ENCODE measurements at regions not wholly inside any gene's neighbourhood (a gene's known extent, or its start where the extent isn't known, plus 50 kb on each side); places are given as distances from the start of the nearest gene placed in this dataset.
"Not testable (repeated sequence)": the region's sequence is repeated elsewhere in the genome, so short reads cannot be mapped to it uniquely, and the experiment has no call there.

GRCh38 chr4:115969756-115970155 is 856.3 kb upstream of the NDST4 start:
- DNase-seq, result no peak
- Mint-ChIP-seq H3K27me3 (no peaks in the 10 kb centered on the region), H3K4me1 (no peaks in the 10 kb centered on the region), H3K9me3 (peaks cover 0 to 1% (median 0%) of the 10 kb centered on the region in 8 donors), H3K4me3 (no peak overlapping the region), H3K27ac (no peak overlapping the region), H3K36me3 (no peaks in the 10 kb centered on the region)
- ChIA-PET CTCF (ENCODE audit: partially characterized antibody) (no interaction called here), POLR2A (ENCODE audit: partially characterized antibody) (no interaction called here)
- Histone ChIP-seq H3K4me1 (ENCODE audit: insufficient read depth, low read length) (no peaks in the 10 kb centered on the region), H3K36me3 (ENCODE audit: insufficient read depth, low read length) (no peaks in the 10 kb centered on the region), H3K4me3 (ENCODE audit: low read length in 2 of 2) (no peak overlapping the region), H3K9me3 (ENCODE audit: control insufficient read depth in 1 of 2, low read length in 2 of 2) (no peaks in the 10 kb centered on the region), H3K27me3 (ENCODE audit: insufficient read depth, low read length) (no peaks in the 10 kb centered on the region), H3K27ac (ENCODE audit: low read depth, low read length) (no peak overlapping the region)
- intact Hi-C loops (cut with micrococcal nuclease), result no loop called here

GRCh38 chr4:115965588-115965987 is 852.2 kb upstream of the NDST4 start:
- no peak overlapping the region for H3K4me3 ChIP-seq (ENCODE audit: low read length in 2 of 2)
- H3K9me3 ChIP-seq (ENCODE audit: control insufficient read depth in 1 of 2, low read length in 2 of 2), result no peaks in the 10 kb centered on the region
- H3K36me3 ChIP-seq (ENCODE audit: insufficient read depth, low read length), result no peaks in the 10 kb centered on the region
- H3K9me3 Mint-ChIP-seq, result peaks cover 0 to 3% (median 0%) of the 10 kb centered on the region in 8 donors
- DNase-seq, result no peak
- no peak overlapping the region for H3K27ac Mint-ChIP-seq
- H3K27ac ChIP-seq (ENCODE audit: low read depth, low read length), result no peak overlapping the region
- CTCF ChIA-PET (ENCODE audit: partially characterized antibody), result no interaction called here
- H3K4me1 ChIP-seq (ENCODE audit: insufficient read depth, low read length), result no peaks in the 10 kb centered on the region
- no peak overlapping the region for H3K4me3 Mint-ChIP-seq
- intact Hi-C loops (cut with micrococcal nuclease), result no loop called here
- no peaks in the 10 kb centered on the region for H3K4me1 Mint-ChIP-seq
- H3K27me3 Mint-ChIP-seq, result no peaks in the 10 kb centered on the region
- H3K27me3 ChIP-seq (ENCODE audit: insufficient read depth, low read length), result no peaks in the 10 kb centered on the region
- H3K36me3 Mint-ChIP-seq, result no peaks in the 10 kb centered on the region
- POLR2A ChIA-PET (ENCODE audit: partially characterized antibody), result no interaction called here

GRCh38 chr4:115956054-115956796 is 842.8 kb upstream of the NDST4 start:
- H3K27ac ChIP-seq (ENCODE audit: low read depth, low read length); H3K27me3 ChIP-seq (ENCODE audit: insufficient read depth, low read length); DNase-seq; POLR2A ChIA-PET (ENCODE audit: partially characterized antibody); H3K36me3 ChIP-seq (ENCODE audit: insufficient read depth, low read length); H3K4me3 ChIP-seq (ENCODE audit: low read length in 2 of 2); H3K27ac Mint-ChIP-seq; H3K4me3 Mint-ChIP-seq; H3K9me3 Mint-ChIP-seq; H3K27me3 Mint-ChIP-seq; H3K4me1 ChIP-seq (ENCODE audit: insufficient read depth, low read length); CTCF ChIA-PET (ENCODE audit: partially characterized antibody); intact Hi-C loops (cut with micrococcal nuclease); H3K36me3 Mint-ChIP-seq; H3K9me3 ChIP-seq (ENCODE audit: control insufficient read depth in 1 of 2, low read length in 2 of 2); H3K4me1 Mint-ChIP-seq: not testable (repeated sequence)

- ChIA-PET CTCF (ENCODE audit: partially characterized antibody) (no interaction called here), POLR2A (ENCODE audit: partially characterized antibody) (no interaction called here)
- no peak overlapping the region for H3K4me3 ChIP-seq (ENCODE audit: low read length in 2 of 2)
- Mint-ChIP-seq H3K9me3 (peaks cover 0 to 2% (median 0%) of the 10 kb centered on the region in 8 donors), H3K36me3 (no peaks in the 10 kb centered on the region), H3K4me1 (no peaks in the 10 kb centered on the region), H3K4me3 (no peak overlapping the region), H3K27me3 (no peaks in the 10 kb centered on the region), H3K27ac (no peak overlapping the region)
- H3K27ac ChIP-seq (ENCODE audit: low read depth, low read length), result no peak overlapping the region
- no peaks in the 10 kb centered on the region for H3K4me1 ChIP-seq (ENCODE audit: insufficient read depth, low read length)
- H3K36me3 ChIP-seq (ENCODE audit: insufficient read depth, low read length), result no peaks in the 10 kb centered on the region
- no peak for DNase-seq
- H3K27me3 ChIP-seq (ENCODE audit: insufficient read depth, low read length), result no peaks in the 10 kb centered on the region
- H3K9me3 ChIP-seq (ENCODE audit: control insufficient read depth in 1 of 2, low read length in 2 of 2), result no peaks in the 10 kb centered on the region
- intact Hi-C loops (cut with micrococcal nuclease), result no loop called here
Measured at GRCh38 chr4:115950806-115951205, 837.4 kb upstream of the NDST4 start.

- H3K27me3 Mint-ChIP-seq; H3K9me3 Mint-ChIP-seq; DNase-seq; POLR2A ChIA-PET (ENCODE audit: partially characterized antibody); CTCF ChIA-PET (ENCODE audit: partially characterized antibody); H3K4me1 ChIP-seq (ENCODE audit: insufficient read depth, low read length); H3K36me3 Mint-ChIP-seq; H3K9me3 ChIP-seq (ENCODE audit: control insufficient read depth in 1 of 2, low read length in 2 of 2); H3K4me3 Mint-ChIP-seq; H3K27ac Mint-ChIP-seq; H3K36me3 ChIP-seq (ENCODE audit: insufficient read depth, low read length); H3K4me3 ChIP-seq (ENCODE audit: low read length in 2 of 2); H3K27me3 ChIP-seq (ENCODE audit: insufficient read depth, low read length); H3K4me1 Mint-ChIP-seq; H3K27ac ChIP-seq (ENCODE audit: low read depth, low read length); intact Hi-C loops (cut with micrococcal nuclease): not testable (repeated sequence)
Measured at GRCh38 chr4:115949974-115950743, 836.7 kb upstream of the NDST4 start.

GRCh38 chr4:115945026-115945425 is 831.6 kb upstream of the NDST4 start:
- Mint-ChIP-seq H3K36me3 (no peaks in the 10 kb centered on the region), H3K4me1 (no peaks in the 10 kb centered on the region), H3K9me3 (peaks cover 0 to under 1% (median 0%) of the 10 kb centered on the region in 8 donors), H3K27ac (no peak overlapping the region), H3K27me3 (no peaks in the 10 kb centered on the region), H3K4me3 (no peak overlapping the region)
- H3K4me3 ChIP-seq (ENCODE audit: low read length in 2 of 2), result no peak overlapping the region
- no peaks in the 10 kb centered on the region for H3K36me3 ChIP-seq (ENCODE audit: insufficient read depth, low read length)
- no peaks in the 10 kb centered on the region for H3K27me3 ChIP-seq (ENCODE audit: insufficient read depth, low read length)
- POLR2A ChIA-PET (ENCODE audit: partially characterized antibody), result no interaction called here
- DNase-seq, result no peak
- H3K27ac ChIP-seq (ENCODE audit: low read depth, low read length), result no peak overlapping the region
- CTCF ChIA-PET (ENCODE audit: partially characterized antibody), result no interaction called here
- H3K4me1 ChIP-seq (ENCODE audit: insufficient read depth, low read length), result no peaks in the 10 kb centered on the region
- no peaks in the 10 kb centered on the region for H3K9me3 ChIP-seq (ENCODE audit: control insufficient read depth in 1 of 2, low read length in 2 of 2)
- intact Hi-C loops (cut with micrococcal nuclease), result no loop called here

DNA sequence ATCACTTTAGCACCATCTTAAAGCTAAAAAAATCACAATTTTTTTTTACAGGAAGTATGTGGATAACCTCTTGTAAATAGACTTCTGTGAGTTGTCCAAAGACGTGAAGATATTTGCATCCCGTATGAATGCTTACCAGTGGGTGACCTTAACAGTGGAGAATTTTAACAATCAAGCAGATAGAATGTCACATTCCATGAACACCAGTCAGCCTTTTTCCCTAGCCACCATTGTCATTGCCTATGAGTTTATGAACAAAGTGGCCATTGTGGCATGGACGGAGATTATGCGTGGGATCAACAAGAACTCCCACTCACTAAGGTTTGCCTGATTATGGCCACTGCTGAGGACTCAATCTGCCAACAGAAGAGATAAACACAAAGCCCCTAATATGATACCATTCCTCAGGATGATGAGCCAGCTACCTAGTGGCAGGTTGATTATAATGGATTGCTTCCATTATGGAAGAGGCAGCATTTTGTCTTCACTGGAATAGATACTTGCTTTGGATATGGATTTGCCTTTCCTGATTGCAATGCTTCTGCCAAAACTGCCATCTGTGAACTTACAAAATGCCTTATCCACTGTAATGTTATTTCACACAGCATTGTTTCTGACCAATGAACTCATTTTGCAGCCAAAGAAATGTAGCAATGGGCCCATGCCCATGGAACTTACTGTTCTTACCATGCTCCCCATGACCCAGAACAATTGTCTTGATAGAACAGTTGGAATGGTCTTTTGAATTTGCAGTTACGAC is 830.9 kb upstream of the NDST4 start:
- intact Hi-C loops (cut with micrococcal nuclease), result no loop called here
- H3K36me3 Mint-ChIP-seq, result no peaks in the 10 kb centered on the region
- Histone ChIP-seq H3K9me3 (ENCODE audit: control insufficient read depth in 1 of 2, low read length in 2 of 2) (no peaks in the 10 kb centered on the region), H3K4me1 (ENCODE audit: insufficient read depth, low read length) (no peaks in the 10 kb centered on the region), H3K27me3 (ENCODE audit: insufficient read depth, low read length) (no peaks in the 10 kb centered on the region), H3K27ac (ENCODE audit: low read depth, low read length) (no peak overlapping the region), H3K4me3 (ENCODE audit: low read length in 2 of 2) (no peak overlapping the region), H3K36me3 (ENCODE audit: insufficient read depth, low read length) (no peaks in the 10 kb centered on the region)
- no peak for DNase-seq
- ChIA-PET POLR2A (ENCODE audit: partially characterized antibody) (no interaction called here), CTCF (ENCODE audit: partially characterized antibody) (no interaction called here)
- no peaks in the 10 kb centered on the region for H3K27me3 Mint-ChIP-seq
- no peak overlapping the region for H3K4me3 Mint-ChIP-seq
- H3K27ac Mint-ChIP-seq, result no peak overlapping the region
- no peaks in the 10 kb centered on the region for H3K4me1 Mint-ChIP-seq
- H3K9me3 Mint-ChIP-seq, result no peaks in the 10 kb centered on the region
